ENCODE measurements at regions not wholly inside any gene's neighbourhood (a gene's known extent, or its start where the extent isn't known, plus 50 kb on each side); places are given as distances from the start of the nearest gene placed in this dataset.

- TF ChIP-seq KLF1 (tag; IDR thresholded peaks at IDR 0.05) = no peak
- no peak for TF ChIP-seq ATF3 (IDR thresholded peaks at IDR 0.05)
- TF ChIP-seq ATF3 (CRISPR knock-in tag; conservative IDR thresholded peaks at IDR 0.05) = no peak
- peak in 2 of 3 experiments; percentile 16 to 28; a peak in 1 of 6 replicates for TF ChIP-seq CTCF (IDR thresholded peaks at IDR 0.05 in 2 of 3, conservative IDR thresholded peaks at IDR 0.05 in 1 of 3; ENCODE audit: insufficient read depth in 2 of 3, low read depth in 1 of 3, low read length in 3 of 3)
- TF ChIP-seq TEAD4 (IDR thresholded peaks at IDR 0.05; ENCODE audit: low read length) = no peak
- no peak for TF ChIP-seq TEAD4 (CRISPR knock-in tag; IDR thresholded peaks at IDR 0.05; ENCODE audit: borderline replicate concordance)
- no peak for TF ChIP-seq MED1 (CRISPR knock-in tag; IDR thresholded peaks at IDR 0.05; ENCODE audit: borderline replicate concordance)
- TF ChIP-seq FOXA3 (CRISPR knock-in tag; conservative IDR thresholded peaks at IDR 0.05 in 1 of 2, IDR thresholded peaks at IDR 0.05 in 1 of 2) = no peak
- no peak for TF ChIP-seq FOXJ2 (tag; IDR thresholded peaks at IDR 0.05)
- no peak for TF ChIP-seq UBTF (IDR thresholded peaks at IDR 0.05; ENCODE audit: borderline replicate concordance in 1 of 2, low read depth in 2 of 2, low read length in 2 of 2)
- no peak for TF ChIP-seq CHD2 (IDR thresholded peaks at IDR 0.05; ENCODE audit: low read depth, low read length)
- no peak for TF ChIP-seq KLF13 (tag; IDR thresholded peaks at IDR 0.05; ENCODE audit: borderline replicate concordance, low read depth)
- no peak for TF ChIP-seq SAFB2 (IDR thresholded peaks at IDR 0.05; ENCODE audit: borderline replicate concordance, low read depth, low read length, severe bottlenecking)
Observed at GRCh38 chr9:16191691-16192402, 639.0 kb downstream of the CCDC171 start.

Measured in K562 (cell line).